GM12878 (cell line): ENCODE measurements at regions not wholly inside any gene's neighbourhood (a gene's known extent, or its start where the extent isn't known, plus 50 kb on each side); places are given as distances from the start of the nearest gene placed in this dataset.

Experiments used
- ATAC-seq: fragments of 200-7000 bp; cut with Tn5 transposase; 3 replicates; pipeline ENCODE4 v1.9.1; 2020; ENCODE audit warnings: mild to moderate bottlenecking, moderate library complexity
- BruUV-seq: library from RNA; stranded (reverse); fragments of 400-500 nt; replicated peaks from 2 replicates; lab custom pipeline; 2021; lab: Mats Ljungman, UMichigan
- CTCF ChIA-PET: fragments of 300-600 bp; sonication (Branson Sonifier 250); formaldehyde crosslinking; extraction: SDS; loops from one replicate; lab custom pipeline; 2021; ENCODE audit warnings: inconsistent platforms; lab: Yijun Ruan, JAX
- POLR2A ChIA-PET: fragments of 350-600 bp; formaldehyde crosslinking; extraction: SDS; loops from one replicate; lab custom pipeline; 2021; ENCODE audit warnings: inconsistent platforms; lab: Charles Lee
- RAD21 ChIA-PET: fragments of 300-600 bp; sonication (Branson Sonifier 250); formaldehyde crosslinking; loops from one replicate; lab custom pipeline; 2023; ENCODE audit warnings: antibody characterized with exemption; ENCODE audit not compliant: unreplicated experiment; lab: Charles Lee
- SMC1A ChIA-PET: fragments of 300-600 bp; sonication (Branson Sonifier 250); formaldehyde crosslinking; loops from one replicate; lab custom pipeline; 2023; ENCODE audit not compliant: unreplicated experiment, uncharacterized antibody; lab: Charles Lee
- DNase-seq: peaks from one replicate; pipeline ENCODE4 v3.0.0-alpha.2; 2011; ENCODE audit warnings: low read depth, low spot score
- FAIRE-seq: peaks from 3 replicates; lab custom pipeline; 2011; peaks lifted over from hg19 to GRCh38; lab: Jason Lieb, UNC
- H2AFZ ChIP-seq: 2 replicates; pipeline ENCODE4 v1.6.0; 2011; ENCODE audit warnings: low read depth, low read length, control low read depth; ENCODE audit not compliant: control insufficient read depth
- H3K27ac ChIP-seq: 2 replicates; pipeline ENCODE4 v1.5.1; 2011; ENCODE audit warnings: control low read depth; ENCODE audit not compliant: control insufficient read depth, insufficient read depth
- H3K27me3 ChIP-seq, 2 experiments: replicated peaks in 1 of 2; 2 replicates each; pipeline versions ENCODE4 v1.6.0 to v1.6.1; 2011; ENCODE audit warnings: low read length in 1 of 2; ENCODE audit not compliant: control insufficient read depth in 2 of 2, insufficient read depth in 2 of 2
- H3K36me3 ChIP-seq, 2 experiments: 2 replicates each; pipeline ENCODE4 v1.5.1; 2011; ENCODE audit warnings: low read length in 1 of 2; ENCODE audit not compliant: control insufficient read depth in 2 of 2, insufficient read depth in 2 of 2
- H3K4me1 ChIP-seq: 2 replicates; pipeline ENCODE4 v1.6.1; 2011; ENCODE audit warnings: mild to moderate bottlenecking, low read length, moderate library complexity, mixed read lengths; ENCODE audit not compliant: control insufficient read depth, insufficient read depth
- H3K4me2 ChIP-seq: 2 replicates; pipeline ENCODE4 v1.6.0; 2011; ENCODE audit warnings: control low read depth; ENCODE audit not compliant: control insufficient read depth, insufficient read depth
- H3K4me3 ChIP-seq: fragments of 200-600 bp; sonication (generic); 2 replicates; pipeline ENCODE4 v1.5.1; 2016
- H3K79me2 ChIP-seq: 2 replicates; pipeline ENCODE4 v1.6.0; 2011; ENCODE audit warnings: low read length; ENCODE audit not compliant: control insufficient read depth, insufficient read depth
- H3K9ac ChIP-seq: 2 replicates; pipeline ENCODE4 v1.8.0; 2011; ENCODE audit warnings: low read length, control low read depth, mixed read lengths; ENCODE audit not compliant: control insufficient read depth, insufficient read depth
- H3K9me3 ChIP-seq: replicated peaks from 3 replicates; pipeline ENCODE4 v1.5.1; 2011; ENCODE audit warnings: mild to moderate bottlenecking, low read length; ENCODE audit not compliant: control insufficient read depth, insufficient read depth
- H4K20me1 ChIP-seq: 2 replicates; pipeline ENCODE4 v1.6.0; 2011; ENCODE audit not compliant: control insufficient read depth, insufficient read depth
- ATF2 ChIP-seq: IDR thresholded peaks from 2 replicates; pipeline ENCODE4 v1.6.1; 2012; ENCODE audit warnings: low read length, inconsistent platforms
- BCLAF1 ChIP-seq: fragments of 450-650 bp; IDR thresholded peaks from 2 replicates; pipeline ENCODE4 v1.6.1; 2017; ENCODE audit warnings: antibody characterized with exemption, mild to moderate bottlenecking, moderate library complexity
- CBFB ChIP-seq: IDR thresholded peaks from 2 replicates; pipeline ENCODE4 v1.6.1; 2016; ENCODE audit warnings: antibody characterized with exemption, low read depth
- EZH2 ChIP-seq: IDR thresholded peaks from 2 replicates; pipeline ENCODE4 v1.6.1; 2012; ENCODE audit warnings: low read depth, mild to moderate bottlenecking, control low read depth, inconsistent platforms, low read length, borderline replicate concordance; ENCODE audit not compliant: control insufficient read depth
- FOS ChIP-seq: IDR thresholded peaks from 3 replicates; pipeline ENCODE4 v1.6.1; 2011; ENCODE audit warnings: borderline replicate concordance; ENCODE audit not compliant: insufficient read length; ENCODE audit errors: extremely low read depth
- MTA2 ChIP-seq: fragments of 450-650 bp; IDR thresholded peaks from 2 replicates; pipeline ENCODE4 v1.6.1; 2016; ENCODE audit warnings: low read depth, mild to moderate bottlenecking, moderate library complexity
- PAX5 ChIP-seq: IDR thresholded peaks from 2 replicates; pipeline ENCODE4 v1.6.1; 2011; ENCODE audit warnings: low read depth, low read length, borderline replicate concordance
- POLR2A ChIP-seq: IDR thresholded peaks from 2 replicates; pipeline ENCODE4 v1.6.1; 2011; ENCODE audit warnings: low read depth, mild to moderate bottlenecking, low read length
- POU2F2 ChIP-seq: IDR thresholded peaks from 3 replicates; pipeline ENCODE4 v1.6.1; 2011; ENCODE audit warnings: low read depth, mild to moderate bottlenecking, low read length, borderline replicate concordance
- RFX5 ChIP-seq: IDR thresholded peaks from 2 replicates; pipeline ENCODE4 v1.6.1; 2011; ENCODE audit warnings: low read depth, low read length, improper control_type of control experiment
- SP1 ChIP-seq: IDR thresholded peaks from one replicate; pipeline ENCODE4 v1.6.1; 2011; ENCODE audit warnings: low read depth, low read length
- WRNIP1 ChIP-seq: IDR thresholded peaks from 2 replicates; pipeline ENCODE4 v1.6.1; 2011; ENCODE audit warnings: low read depth, low read length, improper control_type of control experiment, borderline replicate concordance
- ZNF274 ChIP-seq: IDR thresholded peaks from one replicate; pipeline ENCODE4 v1.8.0; 2011; ENCODE audit not compliant: insufficient read length, insufficient read depth
- ZNF622 ChIP-seq: fragments of 450-650 bp; IDR thresholded peaks from 2 replicates; pipeline ENCODE4 v1.6.1; 2017; ENCODE audit warnings: mild to moderate bottlenecking, inconsistent platforms
- WGBS: methylation state at CpG from one replicate; pipeline ENCODE4 v1.1.6; 2016; ENCODE audit warnings: low lambda C conversion rate; ENCODE audit not compliant: insufficient replicate concordance, insufficient coverage; ENCODE audit errors: missing lambda C conversion rate; 5-methylcytosine and 5-hydroxymethylcytosine counted together
- in situ Hi-C: fragments of 300-500 bp; cut with MboI; formaldehyde crosslinking; loops from 9 replicates; pipeline ENCODE4 v1.14.3; 2018; ENCODE audit warnings: mixed read lengths
- intact Hi-C: fragments of 100-400 bp; cut with micrococcal nuclease; formaldehyde crosslinking; loops from one replicate; pipeline ENCODE4 v1.14.2; 2022; ENCODE audit not compliant: unreplicated experiment
- TF ChIP-seq, protein P1 (sequence below): fragments of 450-650 bp; IDR thresholded peaks from 2 replicates; pipeline ENCODE4 v1.6.1; 2016; ENCODE audit warnings: mild to moderate bottlenecking

- no peaks in the 10 kb centered on the region for H3K36me3 ChIP-seq
- FAIRE-seq (no peak), ATAC-seq (no peak), DNase-seq (no peak)
- intact Hi-C loops, result no loop called here
- CTCF ChIA-PET, result no interaction called here
- H3K27ac ChIP-seq, result no peak overlapping the region
- H3K9me3 ChIP-seq, result no peaks in the 10 kb centered on the region
- no peak overlapping the region for H3K9ac ChIP-seq
- no peak for TF ChIP-seq POU2F2
- TF ChIP-seq, protein P1, sequence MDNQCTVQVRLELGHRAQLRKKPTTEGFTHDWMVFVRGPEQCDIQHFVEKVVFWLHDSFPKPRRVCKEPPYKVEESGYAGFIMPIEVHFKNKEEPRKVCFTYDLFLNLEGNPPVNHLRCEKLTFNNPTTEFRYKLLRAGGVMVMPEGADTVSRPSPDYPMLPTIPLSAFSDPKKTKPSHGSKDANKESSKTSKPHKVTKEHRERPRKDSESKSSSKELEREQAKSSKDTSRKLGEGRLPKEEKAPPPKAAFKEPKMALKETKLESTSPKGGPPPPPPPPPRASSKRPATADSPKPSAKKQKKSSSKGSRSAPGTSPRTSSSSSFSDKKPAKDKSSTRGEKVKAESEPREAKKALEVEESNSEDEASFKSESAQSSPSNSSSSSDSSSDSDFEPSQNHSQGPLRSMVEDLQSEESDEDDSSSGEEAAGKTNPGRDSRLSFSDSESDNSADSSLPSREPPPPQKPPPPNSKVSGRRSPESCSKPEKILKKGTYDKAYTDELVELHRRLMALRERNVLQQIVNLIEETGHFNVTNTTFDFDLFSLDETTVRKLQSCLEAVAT, result no peak
- TF ChIP-seq ATF2, result no peak
- TF ChIP-seq SP1, result no peak
- TF ChIP-seq PAX5, result no peak
- TF ChIP-seq ZNF622, result no peak
- TF ChIP-seq BCLAF1, result no peak
- TF ChIP-seq RFX5, result no peak
- no peak for TF ChIP-seq CBFB
- no peak for TF ChIP-seq MTA2
- no peak for TF ChIP-seq POLR2A
- no peak for TF ChIP-seq ZNF274
- no peak for TF ChIP-seq WRNIP1
- no peak for TF ChIP-seq EZH2
- no peak for TF ChIP-seq FOS
- SMC1A ChIA-PET, result no interaction called here
- RAD21 ChIA-PET, result no interaction called here
- peaks cover 0 to 2% of the 10 kb centered on the region in 2 experiments; a peak in 3 of 4 replicates for H3K27me3 ChIP-seq
- POLR2A ChIA-PET, result no interaction called here
- H3K4me3 ChIP-seq, result no peak overlapping the region
- H4K20me1 ChIP-seq, result no peaks in the 10 kb centered on the region
- H3K4me2 ChIP-seq, result no peak overlapping the region
- whole genome bisulfite sequencing, result 1% methylated on average over 4 of the region's 4 CpGs
- no TSS peak for BruUV-seq
- no peaks in the 10 kb centered on the region for H3K4me1 ChIP-seq
- no peaks in the 10 kb centered on the region for H3K79me2 ChIP-seq
- no peak overlapping the region for H2AFZ ChIP-seq
- in situ Hi-C loops, result no loop called here
Observed at GRCh38 chr2:16184341-16184890, 244.1 kb downstream of the MYCN start.
